Neuron (in vitro differentiated cells): ENCODE measurements at regions not wholly inside any gene's neighbourhood (a gene's known extent, or its start where the extent isn't known, plus 50 kb on each side); places are given as distances from the start of the nearest gene placed in this dataset.

Experiments
- H2AFZ ChIP-seq: one replicate; pipeline ENCODE4 v1.6.1; 2013; ENCODE audit warnings: low read depth, mild to moderate bottlenecking, inconsistent platforms, low read length, moderate library complexity
- H3K27me3 ChIP-seq: one replicate; pipeline ENCODE4 v1.6.1; 2013; ENCODE audit warnings: low read length; ENCODE audit not compliant: insufficient read depth
- H3K36me3 ChIP-seq: one replicate; pipeline ENCODE4 v1.6.1; 2013; ENCODE audit warnings: low read length; ENCODE audit not compliant: insufficient read depth
- H3K4me1 ChIP-seq: one replicate; pipeline ENCODE4 v1.6.1; 2013; ENCODE audit warnings: low read length; ENCODE audit not compliant: insufficient read depth
- H3K4me3 ChIP-seq: 2 replicates; pipeline ENCODE4 v1.5.1; 2013; ENCODE audit warnings: mild to moderate bottlenecking, low read length, moderate library complexity
- H3K9me3 ChIP-seq: one replicate; pipeline ENCODE4 v1.6.1; 2013; ENCODE audit warnings: low read length

DNA sequence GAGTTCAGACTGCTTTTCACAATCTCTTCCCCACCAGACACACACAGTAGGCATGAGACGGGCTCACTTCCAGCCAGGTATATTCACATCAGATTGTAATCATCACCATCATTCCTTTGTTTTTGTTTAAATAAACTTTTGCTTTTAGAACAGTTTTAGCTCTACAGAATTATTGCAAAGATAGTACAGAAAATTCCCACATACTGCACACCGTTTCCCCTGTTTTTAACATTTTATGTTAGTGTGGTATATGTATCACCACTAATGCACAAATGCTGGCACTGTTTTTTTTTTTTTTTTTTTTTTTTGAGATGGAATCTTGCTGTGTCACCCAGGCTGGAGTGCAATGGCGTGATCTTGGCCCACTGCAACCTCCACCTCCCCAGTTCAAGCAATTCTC lies 83.3 kb upstream of the ANO1 start:
- Histone ChIP-seq H3K4me1 (no peaks in the 10 kb centered on the region), H3K4me3 (no peak overlapping the region), H3K27me3 (no peaks in the 10 kb centered on the region), H2AFZ (no peak overlapping the region), H3K36me3 (no peaks in the 10 kb centered on the region), H3K9me3 (no peaks in the 10 kb centered on the region)

GRCh38 chr11:69995697-69996096 lies 82.4 kb upstream of the ANO1 start:
- no peak overlapping the region for H2AFZ ChIP-seq
- no peaks in the 10 kb centered on the region for H3K4me1 ChIP-seq
- H3K27me3 ChIP-seq: no peaks in the 10 kb centered on the region
- no peak overlapping the region for H3K4me3 ChIP-seq
- no peaks in the 10 kb centered on the region for H3K9me3 ChIP-seq
- no peaks in the 10 kb centered on the region for H3K36me3 ChIP-seq

- Histone ChIP-seq H3K9me3 (no peaks in the 10 kb centered on the region), H3K4me3 (no peak overlapping the region), H2AFZ (no peak overlapping the region), H3K36me3 (no peaks in the 10 kb centered on the region), H3K4me1 (no peaks in the 10 kb centered on the region), H3K27me3 (no peaks in the 10 kb centered on the region)
Measured at GRCh38 chr11:69996451-69996850, 81.7 kb upstream of the ANO1 start.

DNA sequence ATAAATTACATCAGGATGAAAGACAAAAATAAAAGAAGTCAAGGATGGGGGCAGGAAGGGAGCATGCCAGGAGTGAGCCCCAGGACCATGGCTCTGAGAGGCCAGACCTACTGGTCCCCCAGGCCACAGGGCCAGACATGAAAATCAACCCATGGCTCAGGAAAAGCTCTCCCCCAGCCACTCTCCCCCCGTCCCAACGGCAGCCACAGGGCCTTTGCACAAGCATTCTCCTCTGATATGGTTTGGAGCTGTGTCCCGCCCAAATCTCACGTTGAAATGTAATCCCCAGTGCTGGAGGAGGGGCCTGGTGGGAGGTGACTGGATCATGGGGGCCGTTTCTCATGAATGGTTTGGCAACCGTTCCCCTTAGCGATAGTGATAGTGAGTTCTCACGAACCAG lies 80.8 kb upstream of the ANO1 start:
- Histone ChIP-seq H3K4me1 (no peaks in the 10 kb centered on the region), H2AFZ (no peak overlapping the region), H3K9me3 (no peaks in the 10 kb centered on the region), H3K36me3 (no peaks in the 10 kb centered on the region), H3K27me3 (no peaks in the 10 kb centered on the region), H3K4me3 (no peak overlapping the region)

DNA sequence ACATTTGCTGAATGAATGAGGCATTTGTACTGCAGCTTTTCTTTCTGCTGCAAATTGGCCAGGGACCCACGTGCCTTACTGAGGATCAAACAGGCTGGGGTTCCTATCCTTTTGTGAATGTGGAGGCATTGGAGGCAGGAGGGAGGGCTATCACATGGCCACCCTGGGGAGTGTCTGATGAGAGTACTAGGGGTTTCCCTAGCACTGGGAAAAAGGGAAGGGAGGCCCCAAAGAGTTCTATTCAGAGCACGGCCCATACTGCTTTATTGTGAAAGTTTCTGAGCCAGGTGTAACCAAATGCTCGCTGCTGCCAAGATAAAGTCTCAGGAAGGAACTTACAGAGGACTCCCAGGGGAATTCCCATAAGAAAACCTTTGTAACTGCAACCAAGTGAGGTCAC lies 78.4 kb upstream of the ANO1 start:
- H3K9me3 ChIP-seq: no peaks in the 10 kb centered on the region
- H3K4me1 ChIP-seq: no peaks in the 10 kb centered on the region
- no peak overlapping the region for H3K4me3 ChIP-seq
- H3K36me3 ChIP-seq: no peaks in the 10 kb centered on the region
- H2AFZ ChIP-seq: no peak overlapping the region
- H3K27me3 ChIP-seq: peaks cover 2% of the 10 kb centered on the region

DNA sequence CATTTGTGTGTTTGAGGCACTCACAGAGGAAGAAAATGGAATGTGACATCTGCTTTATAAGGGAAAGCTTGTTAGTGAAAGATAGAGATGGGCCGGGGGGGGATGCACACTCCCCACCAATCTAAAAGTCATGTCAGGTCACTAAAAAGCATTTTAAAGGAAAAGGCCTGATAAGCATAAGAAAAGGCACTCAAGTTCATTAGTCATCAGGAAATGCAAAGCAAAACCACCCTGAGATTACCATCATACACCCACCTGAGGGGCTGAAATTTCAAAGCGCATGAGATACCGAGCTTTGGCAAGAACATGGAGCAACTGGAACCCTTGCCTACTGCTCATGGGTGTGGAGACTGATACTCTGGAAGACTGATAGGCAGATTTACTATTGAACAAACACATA lies 77.9 kb upstream of the ANO1 start:
- no peak overlapping the region for H2AFZ ChIP-seq
- H3K4me3 ChIP-seq: no peak overlapping the region

GRCh38 chr11:70001246-70001645 lies 76.9 kb upstream of the ANO1 start:
- Histone ChIP-seq H3K36me3 (no peaks in the 10 kb centered on the region), H3K4me3 (no peak overlapping the region)

More for the DNA sequence above, 77.9 kb upstream of the ANO1 start:
- no peaks in the 10 kb centered on the region for H3K9me3 ChIP-seq
- H3K27me3 ChIP-seq: peaks cover 2% of the 10 kb centered on the region
- no peaks in the 10 kb centered on the region for H3K4me1 ChIP-seq
- H3K36me3 ChIP-seq: no peaks in the 10 kb centered on the region

DNA sequence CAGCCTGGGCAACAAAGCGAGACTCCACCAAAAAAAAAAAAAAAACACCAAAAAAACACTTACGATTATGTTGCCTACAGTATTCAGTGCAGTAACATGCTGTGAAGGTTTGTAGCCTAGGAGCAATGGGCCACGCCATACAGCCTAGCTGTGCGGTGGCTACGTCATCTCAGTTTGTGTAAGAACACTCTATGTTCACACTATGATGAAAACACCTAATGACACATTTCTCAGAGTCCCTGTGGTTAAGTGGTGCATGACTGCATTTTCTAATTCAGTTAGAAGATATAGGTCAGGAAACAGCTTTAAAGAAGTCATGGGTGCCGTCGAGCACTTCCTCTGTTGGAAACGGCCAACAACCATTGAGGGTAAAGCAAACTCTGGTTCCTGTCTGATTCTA lies 75.7 kb upstream of the ANO1 start:
- Histone ChIP-seq H3K4me3 (no peak overlapping the region), H3K4me1 (no peaks in the 10 kb centered on the region), H3K9me3 (no peaks in the 10 kb centered on the region), H3K27me3 (peaks cover 2% of the 10 kb centered on the region), H2AFZ (no peak overlapping the region), H3K36me3 (no peaks in the 10 kb centered on the region)

More at GRCh38 chr11:70001246-70001645, 76.9 kb upstream of the ANO1 start:
- peaks cover 2% of the 10 kb centered on the region for H3K27me3 ChIP-seq
- no peaks in the 10 kb centered on the region for H3K9me3 ChIP-seq
- no peak overlapping the region for H2AFZ ChIP-seq
- H3K4me1 ChIP-seq: no peaks in the 10 kb centered on the region

GRCh38 chr11:70005107-70005818 lies 72.9 kb upstream of the ANO1 start:
- no peaks in the 10 kb centered on the region for H3K36me3 ChIP-seq
- H2AFZ ChIP-seq: no peak overlapping the region
- H3K4me3 ChIP-seq: no peak overlapping the region
- H3K27me3 ChIP-seq: peaks cover 2% of the 10 kb centered on the region
- H3K9me3 ChIP-seq: no peaks in the 10 kb centered on the region
- no peaks in the 10 kb centered on the region for H3K4me1 ChIP-seq

GRCh38 chr11:70007796-70008195 lies 70.3 kb upstream of the ANO1 start:
- no peak overlapping the region for H2AFZ ChIP-seq
- no peaks in the 10 kb centered on the region for H3K4me1 ChIP-seq
- H3K9me3 ChIP-seq: no peaks in the 10 kb centered on the region
- no peaks in the 10 kb centered on the region for H3K36me3 ChIP-seq
- H3K27me3 ChIP-seq: peaks cover 2% of the 10 kb centered on the region
- no peak overlapping the region for H3K4me3 ChIP-seq

- H2AFZ ChIP-seq: no peak overlapping the region
- H3K36me3 ChIP-seq: no peaks in the 10 kb centered on the region
- no peaks in the 10 kb centered on the region for H3K9me3 ChIP-seq
- no peaks in the 10 kb centered on the region for H3K4me1 ChIP-seq
- no peaks in the 10 kb centered on the region for H3K27me3 ChIP-seq
- H3K4me3 ChIP-seq: no peak overlapping the region
Measured at GRCh38 chr11:70010774-70011173, 67.3 kb upstream of the ANO1 start.

- H3K36me3 ChIP-seq: no peaks in the 10 kb centered on the region
- H2AFZ ChIP-seq: no peak overlapping the region
- H3K4me1 ChIP-seq: no peaks in the 10 kb centered on the region
- H3K4me3 ChIP-seq: no peak overlapping the region
- H3K27me3 ChIP-seq: no peaks in the 10 kb centered on the region
- H3K9me3 ChIP-seq: no peaks in the 10 kb centered on the region
Measured at GRCh38 chr11:70012134-70012733, 65.9 kb upstream of the ANO1 start.

DNA sequence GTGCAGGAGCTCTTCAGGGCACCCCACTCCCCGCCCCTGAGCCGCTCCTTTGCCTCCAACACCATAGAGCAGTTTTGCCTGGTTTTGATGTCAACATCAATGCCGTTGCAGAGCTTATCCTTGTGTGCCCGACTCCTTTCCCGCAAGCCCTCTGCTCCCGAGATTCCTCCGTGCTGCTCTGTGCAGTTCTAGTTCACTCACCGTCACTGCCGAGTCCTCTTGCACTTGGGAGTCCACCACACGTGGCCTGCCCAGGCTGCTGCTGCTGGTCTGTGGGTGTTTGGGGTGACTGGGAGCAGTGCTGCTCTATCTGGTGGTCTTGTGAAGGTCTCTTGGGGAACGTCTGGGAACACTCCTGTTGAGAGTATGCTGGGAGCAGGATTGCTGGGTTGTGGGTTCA lies 63.8 kb upstream of the ANO1 start:
- H3K4me1 ChIP-seq: no peaks in the 10 kb centered on the region
- H3K4me3 ChIP-seq: no peak overlapping the region
- no peaks in the 10 kb centered on the region for H3K9me3 ChIP-seq
- no peak overlapping the region for H2AFZ ChIP-seq
- no peaks in the 10 kb centered on the region for H3K36me3 ChIP-seq
- H3K27me3 ChIP-seq: no peaks in the 10 kb centered on the region
